ENCODE measurements at regions not wholly inside any gene's neighbourhood (a gene's known extent, or its start where the extent isn't known, plus 50 kb on each side); places are given as distances from the start of the nearest gene placed in this dataset.
"Not testable (repeated sequence)": the region's sequence is repeated elsewhere in the genome, so short reads cannot be mapped to it uniquely, and the experiment has no call there.

DNA sequence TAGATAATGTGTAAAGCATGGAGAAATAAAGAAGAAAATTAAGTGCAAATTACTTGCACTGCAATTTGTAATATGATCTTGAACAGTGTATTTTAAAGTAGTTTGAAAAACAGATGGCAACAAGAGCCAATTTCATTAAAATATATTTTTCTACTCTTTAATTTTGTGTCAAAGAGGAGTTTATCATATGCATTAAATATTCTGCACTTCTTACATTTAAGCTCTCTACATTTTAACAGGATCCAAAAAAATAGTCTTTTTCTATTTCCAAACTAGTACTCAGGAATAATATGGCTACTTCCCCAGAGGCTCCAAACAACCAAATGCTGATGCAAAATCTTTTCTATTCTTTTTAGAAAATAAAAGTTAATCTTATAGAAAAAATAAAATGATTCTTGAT lies 1221.5 kb downstream of the FSCB start:
- H3K4me3 ChIP-seq (ENCODE audit: low read depth, low read length), result no peak overlapping the region
- TF ChIP-seq, protein P1, sequence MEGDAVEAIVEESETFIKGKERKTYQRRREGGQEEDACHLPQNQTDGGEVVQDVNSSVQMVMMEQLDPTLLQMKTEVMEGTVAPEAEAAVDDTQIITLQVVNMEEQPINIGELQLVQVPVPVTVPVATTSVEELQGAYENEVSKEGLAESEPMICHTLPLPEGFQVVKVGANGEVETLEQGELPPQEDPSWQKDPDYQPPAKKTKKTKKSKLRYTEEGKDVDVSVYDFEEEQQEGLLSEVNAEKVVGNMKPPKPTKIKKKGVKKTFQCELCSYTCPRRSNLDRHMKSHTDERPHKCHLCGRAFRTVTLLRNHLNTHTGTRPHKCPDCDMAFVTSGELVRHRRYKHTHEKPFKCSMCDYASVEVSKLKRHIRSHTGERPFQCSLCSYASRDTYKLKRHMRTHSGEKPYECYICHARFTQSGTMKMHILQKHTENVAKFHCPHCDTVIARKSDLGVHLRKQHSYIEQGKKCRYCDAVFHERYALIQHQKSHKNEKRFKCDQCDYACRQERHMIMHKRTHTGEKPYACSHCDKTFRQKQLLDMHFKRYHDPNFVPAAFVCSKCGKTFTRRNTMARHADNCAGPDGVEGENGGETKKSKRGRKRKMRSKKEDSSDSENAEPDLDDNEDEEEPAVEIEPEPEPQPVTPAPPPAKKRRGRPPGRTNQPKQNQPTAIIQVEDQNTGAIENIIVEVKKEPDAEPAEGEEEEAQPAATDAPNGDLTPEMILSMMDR (IDR thresholded peaks at IDR 0.05; ENCODE audit: insufficient read depth, low read depth, low read length), result no peak
- DNase-seq (ENCODE audit: low read depth), result no peak

DNA sequence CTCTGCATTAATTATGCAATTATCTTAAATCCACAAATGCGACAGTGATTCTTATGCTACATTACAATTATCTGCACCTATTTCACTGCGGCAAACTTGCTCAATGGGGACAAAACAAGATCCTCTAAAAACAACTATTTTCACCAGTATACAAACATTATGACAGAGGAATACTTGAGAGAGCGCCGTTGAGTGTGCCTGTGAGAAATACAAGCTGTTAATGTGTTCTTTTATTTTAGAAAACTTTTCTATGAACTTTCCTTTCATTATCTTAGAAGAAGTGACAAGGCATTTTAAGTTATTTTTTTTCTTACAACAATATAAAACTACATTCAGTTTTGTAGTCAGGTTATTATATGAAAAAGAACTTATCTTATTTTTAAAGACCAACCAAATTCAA lies 1247.0 kb downstream of the FSCB start:
- TF ChIP-seq, protein P1 (IDR thresholded peaks at IDR 0.05; ENCODE audit: insufficient read depth, low read depth, low read length), result no peak
- H3K4me3 ChIP-seq (ENCODE audit: low read depth, low read length), result no peak overlapping the region
- no peak for DNase-seq (ENCODE audit: low read depth)

DNA sequence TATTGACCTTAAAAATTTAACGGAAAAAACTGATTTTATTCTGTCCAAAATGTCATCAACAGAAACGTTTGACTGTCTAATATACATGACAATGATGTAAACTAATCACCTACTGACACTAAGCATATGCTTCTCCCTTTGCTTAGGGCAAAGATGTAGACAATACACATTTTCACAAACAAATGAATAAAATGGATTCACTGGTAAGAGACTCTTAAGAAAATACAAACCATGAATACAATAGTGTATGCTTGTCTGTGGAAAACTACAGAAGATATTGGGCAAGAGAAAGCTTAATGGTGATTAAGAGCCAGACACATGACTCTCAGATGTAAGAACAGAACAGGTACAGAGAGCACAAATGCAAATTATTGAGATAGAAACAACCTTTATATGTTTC lies 1248.7 kb downstream of the FSCB start:
- DNase-seq (ENCODE audit: low read depth), result no peak
- no peak overlapping the region for H3K4me3 ChIP-seq (ENCODE audit: low read depth, low read length)
- TF ChIP-seq, protein P1 (IDR thresholded peaks at IDR 0.05; ENCODE audit: insufficient read depth, low read depth, low read length), result no peak

DNA sequence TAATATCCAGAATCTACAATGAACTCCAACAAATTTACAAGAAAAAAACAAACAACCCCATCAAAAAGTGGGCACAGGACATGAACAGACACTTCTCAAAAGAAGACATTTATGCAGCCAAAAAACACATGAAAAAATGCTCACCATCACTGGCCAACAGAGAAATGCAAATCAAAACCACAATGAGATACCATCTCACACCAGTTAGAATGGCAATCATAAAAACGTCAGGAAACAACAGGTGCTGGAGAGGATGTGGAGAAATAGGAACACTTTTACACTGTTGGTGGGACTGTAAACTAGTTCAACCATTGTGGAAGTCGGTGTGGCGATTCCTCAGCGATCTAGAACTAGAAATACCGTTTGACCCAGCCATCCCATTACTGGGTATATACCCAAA lies 1250.1 kb downstream of the FSCB start:
- DNase-seq (ENCODE audit: low read depth); H3K4me3 ChIP-seq (ENCODE audit: low read depth, low read length): not testable (repeated sequence)

DNA sequence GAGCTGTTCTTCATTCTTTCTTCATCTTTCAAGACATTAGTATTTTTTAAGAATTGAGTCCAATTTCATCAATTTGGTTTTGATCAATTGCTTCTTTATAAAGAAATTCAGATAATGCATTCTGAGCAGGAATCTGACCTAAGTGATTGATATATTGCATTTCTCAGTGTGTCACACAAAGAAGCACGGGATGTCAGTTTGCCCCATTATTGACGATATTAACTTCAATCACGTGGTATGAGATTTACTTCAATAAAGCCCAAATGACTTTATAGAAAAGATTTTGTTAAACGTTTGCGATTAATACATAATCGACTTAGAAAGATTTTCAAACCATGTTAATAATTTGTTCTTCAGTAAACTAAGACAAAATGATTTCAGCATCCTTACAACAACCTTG lies 1254.2 kb downstream of the FSCB start:
- TF ChIP-seq, protein P1 (IDR thresholded peaks at IDR 0.05; ENCODE audit: insufficient read depth, low read depth, low read length), result no peak
- H3K4me3 ChIP-seq (ENCODE audit: low read depth, low read length), result no peak overlapping the region
- DNase-seq (ENCODE audit: low read depth), result no peak

DNA sequence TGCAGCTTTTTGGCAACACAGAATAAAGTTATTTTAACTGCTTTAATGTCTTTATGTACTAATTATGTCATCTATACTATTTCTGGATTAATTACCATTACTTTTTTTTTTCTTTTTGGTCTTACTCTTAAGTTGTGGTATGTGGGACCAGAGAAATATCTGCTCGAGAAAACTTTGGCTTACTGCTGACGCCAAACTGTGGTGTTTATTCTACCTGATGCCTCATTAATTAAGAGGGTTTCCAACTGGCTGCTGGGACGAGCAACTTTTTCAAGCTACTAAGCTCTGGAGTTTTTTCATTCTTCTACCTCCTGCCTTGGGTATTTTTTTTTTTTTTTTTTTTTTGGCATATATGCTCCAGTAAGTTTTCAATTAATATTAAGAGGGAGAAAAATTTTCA lies 1257.5 kb downstream of the FSCB start:
- TF ChIP-seq, protein P1 (IDR thresholded peaks at IDR 0.05; ENCODE audit: insufficient read depth, low read depth, low read length), result no peak
- no peak overlapping the region for H3K4me3 ChIP-seq (ENCODE audit: low read depth, low read length)
- DNase-seq (ENCODE audit: low read depth), result no peak

DNA sequence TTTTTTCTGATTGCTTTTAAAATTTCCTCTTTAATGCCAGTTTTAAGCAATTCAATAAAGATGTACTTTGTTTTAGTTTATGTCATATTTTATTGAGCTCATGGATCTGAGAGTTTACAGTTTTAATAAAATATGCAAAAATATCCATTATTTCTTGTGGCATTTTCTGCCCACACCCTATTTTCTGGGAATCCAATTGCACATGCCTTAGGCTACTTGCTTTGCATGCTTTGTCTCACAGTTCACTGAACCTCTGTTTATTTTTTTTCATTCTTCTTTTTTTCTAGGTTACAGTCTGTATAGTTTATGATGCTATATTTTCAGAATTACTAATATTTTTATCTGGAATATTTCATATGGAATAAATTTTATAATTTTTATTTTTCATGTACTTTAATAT lies 1258.0 kb downstream of the FSCB start:
- TF ChIP-seq, protein P1 (IDR thresholded peaks at IDR 0.05; ENCODE audit: insufficient read depth, low read depth, low read length), result no peak
- H3K4me3 ChIP-seq (ENCODE audit: low read depth, low read length), result no peak overlapping the region

More for the DNA sequence above, 1258.0 kb downstream of the FSCB start:
- DNase-seq (ENCODE audit: low read depth), result no peak

Data from fibroblast of villous mesenchyme (primary cell).